ENCODE measurements at regions not wholly inside any gene's neighbourhood (a gene's known extent, or its start where the extent isn't known, plus 50 kb on each side); places are given as distances from the start of the nearest gene placed in this dataset.

DNA sequence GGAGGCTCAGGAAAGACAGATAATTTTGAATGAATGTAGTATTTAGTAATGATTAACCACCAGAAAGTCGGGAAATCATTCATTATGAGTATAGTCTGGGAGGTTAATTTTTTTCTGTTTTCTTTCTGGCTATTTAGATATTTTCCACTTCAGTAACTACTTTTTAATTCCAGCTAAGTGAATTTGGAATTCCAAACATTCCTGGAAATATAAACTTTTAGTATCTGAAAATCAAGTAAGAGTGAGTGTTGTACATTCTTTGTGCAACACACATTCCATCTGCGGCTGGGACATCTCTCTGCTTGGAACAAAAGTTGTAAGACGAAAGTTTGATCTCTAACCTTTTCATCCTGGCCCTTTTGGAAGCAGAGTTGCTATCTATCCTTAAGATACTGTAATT lies 275.7 kb upstream of the SPRED2 start:
- no peak overlapping the region for H3K27ac ChIP-seq (ENCODE audit: extremely low read depth, low read depth, low read length)
- H3K4me1 ChIP-seq (ENCODE audit: control insufficient read depth, insufficient read depth, low read length): no peaks in the 10 kb centered on the region
- no peak overlapping the region for H3K4me3 ChIP-seq (ENCODE audit: low read depth, low read length)
- H3K9me3 ChIP-seq (ENCODE audit: control insufficient read depth, insufficient read depth, low read depth, low read length): no peaks in the 10 kb centered on the region
- no peak for TF ChIP-seq ZNF610 (tag by site-specific recombination; IDR thresholded peaks at IDR 0.05; ENCODE audit: borderline replicate concordance)
- TF ChIP-seq, protein P1, sequence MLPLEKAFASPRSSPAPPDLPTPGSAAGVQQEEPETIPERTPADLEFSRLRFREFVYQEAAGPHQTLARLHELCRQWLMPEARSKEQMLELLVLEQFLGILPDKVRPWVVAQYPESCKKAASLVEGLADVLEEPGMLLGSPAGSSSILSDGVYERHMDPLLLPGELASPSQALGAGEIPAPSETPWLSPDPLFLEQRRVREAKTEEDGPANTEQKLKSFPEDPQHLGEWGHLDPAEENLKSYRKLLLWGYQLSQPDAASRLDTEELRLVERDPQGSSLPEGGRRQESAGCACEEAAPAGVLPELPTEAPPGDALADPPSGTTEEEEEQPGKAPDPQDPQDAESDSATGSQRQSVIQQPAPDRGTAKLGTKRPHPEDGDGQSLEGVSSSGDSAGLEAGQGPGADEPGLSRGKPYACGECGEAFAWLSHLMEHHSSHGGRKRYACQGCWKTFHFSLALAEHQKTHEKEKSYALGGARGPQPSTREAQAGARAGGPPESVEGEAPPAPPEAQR (tag by site-specific recombination; IDR thresholded peaks at IDR 0.05): no peak
- ChIA-PET POLR2A (no interaction called here), CTCF (interaction anchor here (0.6 to 1.0 kb wide), 2 partner anchors 67 to 68 kb away, joined by 4 to 5 read pairs; no protein-coding TSS in a partner anchor)
- no peaks in the 10 kb centered on the region for H3K36me3 ChIP-seq (ENCODE audit: control insufficient read depth in 2 of 2, insufficient read depth in 1 of 2, low read length in 2 of 2)

DNA sequence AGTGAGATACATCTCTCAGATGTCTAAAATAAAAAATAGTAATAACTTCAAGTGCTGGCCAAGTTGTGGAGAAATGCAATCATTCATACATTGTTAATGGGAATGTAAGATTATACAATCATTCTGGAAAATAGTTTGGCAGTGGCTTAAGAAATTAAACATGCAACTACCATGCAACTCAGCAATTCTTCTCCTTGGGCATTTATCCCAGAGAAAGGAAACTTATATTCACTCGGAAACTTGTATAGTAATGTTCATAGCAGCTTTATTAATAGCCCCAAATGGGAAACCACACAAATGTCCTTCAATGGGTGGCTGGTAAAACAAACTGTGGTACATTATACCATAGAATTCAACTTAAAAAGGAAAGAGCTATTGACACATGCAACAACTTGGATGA lies 274.0 kb upstream of the SPRED2 start:
- H3K9me3 ChIP-seq (ENCODE audit: control insufficient read depth, insufficient read depth, low read depth, low read length): no peaks in the 10 kb centered on the region
- no peaks in the 10 kb centered on the region for H3K36me3 ChIP-seq (ENCODE audit: control insufficient read depth in 2 of 2, insufficient read depth in 1 of 2, low read length in 2 of 2)
- no peak overlapping the region for H3K4me3 ChIP-seq (ENCODE audit: low read depth, low read length)
- POLR2A ChIA-PET: no interaction called here
- H3K27ac ChIP-seq (ENCODE audit: extremely low read depth, low read depth, low read length): no peak overlapping the region
- no peak for TF ChIP-seq ZBTB1 (tag by site-specific recombination; IDR thresholded peaks at IDR 0.05)
- no peak for TF ChIP-seq ZNF121 (tag by site-specific recombination; IDR thresholded peaks at IDR 0.05)
- TF ChIP-seq BCL11B (tag by site-specific recombination; IDR thresholded peaks at IDR 0.05; ENCODE audit: low read depth): no peak
- TF ChIP-seq, protein P2, sequence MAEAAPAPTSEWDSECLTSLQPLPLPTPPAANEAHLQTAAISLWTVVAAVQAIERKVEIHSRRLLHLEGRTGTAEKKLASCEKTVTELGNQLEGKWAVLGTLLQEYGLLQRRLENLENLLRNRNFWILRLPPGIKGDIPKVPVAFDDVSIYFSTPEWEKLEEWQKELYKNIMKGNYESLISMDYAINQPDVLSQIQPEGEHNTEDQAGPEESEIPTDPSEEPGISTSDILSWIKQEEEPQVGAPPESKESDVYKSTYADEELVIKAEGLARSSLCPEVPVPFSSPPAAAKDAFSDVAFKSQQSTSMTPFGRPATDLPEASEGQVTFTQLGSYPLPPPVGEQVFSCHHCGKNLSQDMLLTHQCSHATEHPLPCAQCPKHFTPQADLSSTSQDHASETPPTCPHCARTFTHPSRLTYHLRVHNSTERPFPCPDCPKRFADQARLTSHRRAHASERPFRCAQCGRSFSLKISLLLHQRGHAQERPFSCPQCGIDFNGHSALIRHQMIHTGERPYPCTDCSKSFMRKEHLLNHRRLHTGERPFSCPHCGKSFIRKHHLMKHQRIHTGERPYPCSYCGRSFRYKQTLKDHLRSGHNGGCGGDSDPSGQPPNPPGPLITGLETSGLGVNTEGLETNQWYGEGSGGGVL (tag by site-specific recombination; IDR thresholded peaks at IDR 0.05): no peak
- no peak for TF ChIP-seq KLF10 (tag by site-specific recombination; IDR thresholded peaks at IDR 0.05)
- no peak for TF ChIP-seq ZNF214 (tag by site-specific recombination; IDR thresholded peaks at IDR 0.05; ENCODE audit: borderline replicate concordance)
- TF ChIP-seq, protein P3, sequence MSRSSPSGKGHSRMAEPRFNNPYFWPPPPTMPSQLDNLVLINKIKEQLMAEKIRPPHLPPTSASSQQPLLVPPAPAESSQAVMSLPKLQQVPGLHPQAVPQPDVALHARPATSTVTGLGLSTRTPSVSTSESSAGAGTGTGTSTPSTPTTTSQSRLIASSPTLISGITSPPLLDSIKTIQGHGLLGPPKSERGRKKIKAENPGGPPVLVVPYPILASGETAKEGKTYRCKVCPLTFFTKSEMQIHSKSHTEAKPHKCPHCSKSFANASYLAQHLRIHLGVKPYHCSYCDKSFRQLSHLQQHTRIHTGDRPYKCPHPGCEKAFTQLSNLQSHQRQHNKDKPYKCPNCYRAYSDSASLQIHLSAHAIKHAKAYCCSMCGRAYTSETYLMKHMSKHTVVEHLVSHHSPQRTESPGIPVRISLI (tag by site-specific recombination; IDR thresholded peaks at IDR 0.05): no peak
- TF ChIP-seq, protein P4, sequence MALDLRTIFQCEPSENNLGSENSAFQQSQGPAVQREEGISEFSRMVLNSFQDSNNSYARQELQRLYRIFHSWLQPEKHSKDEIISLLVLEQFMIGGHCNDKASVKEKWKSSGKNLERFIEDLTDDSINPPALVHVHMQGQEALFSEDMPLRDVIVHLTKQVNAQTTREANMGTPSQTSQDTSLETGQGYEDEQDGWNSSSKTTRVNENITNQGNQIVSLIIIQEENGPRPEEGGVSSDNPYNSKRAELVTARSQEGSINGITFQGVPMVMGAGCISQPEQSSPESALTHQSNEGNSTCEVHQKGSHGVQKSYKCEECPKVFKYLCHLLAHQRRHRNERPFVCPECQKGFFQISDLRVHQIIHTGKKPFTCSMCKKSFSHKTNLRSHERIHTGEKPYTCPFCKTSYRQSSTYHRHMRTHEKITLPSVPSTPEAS (tag by site-specific recombination; IDR thresholded peaks at IDR 0.05): no peak
- no peak for TF ChIP-seq ZNF202 (tag by site-specific recombination; IDR thresholded peaks at IDR 0.05; ENCODE audit: borderline replicate concordance)
- TF ChIP-seq ZNF549 (tag by site-specific recombination; IDR thresholded peaks at IDR 0.05): no peak
- no peak for TF ChIP-seq ZNF274 (IDR thresholded peaks at IDR 0.05; ENCODE audit: low read length)
- TF ChIP-seq ZNF274 (tag by site-specific recombination; IDR thresholded peaks at IDR 0.05; ENCODE audit: borderline replicate concordance): no peak
- no peak for TF ChIP-seq ZNF585B (tag by site-specific recombination; IDR thresholded peaks at IDR 0.05)
- TF ChIP-seq ZNF132 (tag by site-specific recombination; IDR thresholded peaks at IDR 0.05; ENCODE audit: borderline replicate concordance): no peak
- TF ChIP-seq ZEB2 (tag by site-specific recombination; IDR thresholded peaks at IDR 0.05): no peak
- no peak for TF ChIP-seq ZNF155 (tag by site-specific recombination; IDR thresholded peaks at IDR 0.05)
- no peak for TF ChIP-seq ZNF660 (tag by site-specific recombination; IDR thresholded peaks at IDR 0.05)
- TF ChIP-seq ZNF423 (tag by site-specific recombination; IDR thresholded peaks at IDR 0.05): no peak
- no peaks in the 10 kb centered on the region for H3K4me1 ChIP-seq (ENCODE audit: control insufficient read depth, insufficient read depth, low read length)
- CTCF ChIA-PET: interaction anchor here (1.4 kb wide), 1 partner anchor 66 kb away, joined by 3 read pairs; no protein-coding TSS in a partner anchor
